ENCODE measurements at regions not wholly inside any gene's neighbourhood (a gene's known extent, or its start where the extent isn't known, plus 50 kb on each side); places are given as distances from the start of the nearest gene placed in this dataset.

DNA sequence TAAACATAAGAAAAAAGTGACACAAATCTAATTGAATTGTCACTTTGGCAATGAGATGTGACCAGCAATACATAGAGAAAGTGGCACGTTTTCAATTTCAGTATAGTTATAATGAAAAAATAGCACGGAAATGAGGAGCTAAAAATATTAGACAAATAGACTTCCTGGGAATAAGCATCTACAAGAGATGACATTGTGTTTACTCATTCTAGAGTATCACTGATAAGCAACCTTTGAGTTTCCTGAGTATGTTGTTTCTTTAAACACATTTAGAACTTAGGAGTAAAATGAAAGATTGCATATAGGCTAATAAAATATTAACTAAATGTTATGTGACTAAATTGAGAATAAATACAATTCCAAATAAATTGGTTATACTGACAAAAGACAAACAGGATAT lies 207.1 kb upstream of the SLITRK6 start:
- TF ChIP-seq CTCF (IDR thresholded peaks at IDR 0.05; ENCODE audit: low read depth, low read length, missing control alignments) = no peak
- in situ Hi-C loops (cut with HindIII; ENCODE audit: low sequenced_read_pairs) = no loop called here
- H3K4me3 ChIP-seq (ENCODE audit: low read depth, low read length) = no peak overlapping the region
- no peak for DNase-seq (ENCODE audit: low read depth)

DNA sequence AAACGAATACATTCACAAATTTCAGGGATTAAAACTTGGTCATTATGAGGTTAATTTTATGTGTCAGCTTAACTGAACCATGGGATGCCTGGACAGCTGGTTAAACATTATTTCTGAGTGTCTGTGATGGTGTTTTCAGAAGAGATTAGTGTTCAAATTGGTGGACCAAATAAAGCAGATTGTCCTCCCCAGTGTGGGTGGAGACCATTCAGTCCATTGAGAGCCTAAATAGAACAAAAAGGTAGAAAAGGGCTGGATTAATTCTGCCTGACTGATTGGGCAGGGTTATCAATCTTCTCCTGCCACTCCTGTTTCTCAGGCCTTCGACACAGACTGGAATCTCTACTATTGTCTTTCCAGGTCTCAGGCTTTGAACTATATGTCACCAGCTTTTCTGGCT lies 203.8 kb upstream of the SLITRK6 start:
- no peak for TF ChIP-seq CTCF (IDR thresholded peaks at IDR 0.05; ENCODE audit: low read depth, low read length, missing control alignments)
- no peak for DNase-seq (ENCODE audit: low read depth)
- no peak overlapping the region for H3K4me3 ChIP-seq (ENCODE audit: low read depth, low read length)
- in situ Hi-C loops (cut with HindIII; ENCODE audit: low sequenced_read_pairs) = no loop called here

DNA sequence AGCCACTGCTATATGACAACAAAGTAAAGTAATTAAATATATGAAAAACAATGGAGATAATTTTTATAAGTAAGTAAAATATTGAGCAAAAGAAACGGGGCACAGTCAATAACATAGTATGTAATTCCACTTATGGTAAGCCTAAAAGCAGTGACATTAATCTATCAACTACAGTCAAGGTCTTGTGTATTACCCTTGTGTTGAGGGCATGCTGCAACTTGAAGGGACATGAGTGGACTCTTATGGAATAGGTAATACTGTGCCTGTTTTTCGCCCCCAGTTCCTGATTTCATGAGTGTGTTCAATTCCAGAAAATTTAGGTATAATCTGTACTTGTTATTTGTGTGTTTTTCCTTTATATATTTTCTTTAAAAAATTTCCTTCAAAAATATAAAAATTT lies 201.3 kb upstream of the SLITRK6 start:
- TF ChIP-seq CTCF (IDR thresholded peaks at IDR 0.05; ENCODE audit: low read depth, low read length, missing control alignments) = no peak
- no peak for DNase-seq (ENCODE audit: low read depth)
- no peak overlapping the region for H3K4me3 ChIP-seq (ENCODE audit: low read depth, low read length)
- in situ Hi-C loops (cut with HindIII; ENCODE audit: low sequenced_read_pairs) = no loop called here

DNA sequence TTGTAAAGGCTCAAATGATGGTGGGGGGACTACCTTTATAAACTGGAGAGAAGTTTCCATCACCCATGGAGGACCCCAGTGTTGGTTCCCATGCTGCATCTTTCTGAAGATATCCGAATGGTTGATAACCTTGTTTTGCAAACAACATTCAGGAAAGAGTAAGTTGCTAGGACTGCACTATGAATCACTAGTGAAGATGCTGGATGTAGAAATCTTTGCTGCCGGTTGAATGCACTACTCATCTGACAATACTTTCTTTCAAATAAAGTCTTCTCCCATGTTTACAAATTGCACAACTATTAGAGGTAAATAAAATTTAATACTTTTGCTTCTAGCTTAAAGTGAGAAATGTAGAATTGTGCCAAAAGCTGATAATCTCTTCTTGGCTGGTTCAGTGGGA lies 198.4 kb upstream of the SLITRK6 start:
- no peak overlapping the region for H3K4me3 ChIP-seq (ENCODE audit: low read depth, low read length)
- in situ Hi-C loops (cut with HindIII; ENCODE audit: low sequenced_read_pairs) = loop anchor here (25.0 kb wide), 1 partner anchor 465 kb away; no protein-coding TSS in a partner anchor
- DNase-seq (ENCODE audit: low read depth) = no peak
- TF ChIP-seq CTCF (IDR thresholded peaks at IDR 0.05; ENCODE audit: low read depth, low read length, missing control alignments) = no peak

- in situ Hi-C loops (cut with HindIII; ENCODE audit: low sequenced_read_pairs) = loop anchor here (25.0 kb wide), 1 partner anchor 466 kb away; no protein-coding TSS in a partner anchor
- no peak for TF ChIP-seq CTCF (IDR thresholded peaks at IDR 0.05; ENCODE audit: low read depth, low read length, missing control alignments)
- H3K4me3 ChIP-seq (ENCODE audit: low read depth, low read length) = no peak overlapping the region
- no peak for DNase-seq (ENCODE audit: low read depth)
These were observed 196.7 kb upstream of the SLITRK6 start for GRCh38 chr13:85995788-85996418.

- no peak overlapping the region for H3K4me3 ChIP-seq (ENCODE audit: low read depth, low read length)
- in situ Hi-C loops (cut with HindIII; ENCODE audit: low sequenced_read_pairs) = loop anchor here (25.0 kb wide), 1 partner anchor 469 kb away; no protein-coding TSS in a partner anchor
- TF ChIP-seq CTCF (IDR thresholded peaks at IDR 0.05; ENCODE audit: low read depth, low read length, missing control alignments) = no peak
- DNase-seq (ENCODE audit: low read depth) = no peak
These were observed 194.3 kb upstream of the SLITRK6 start for GRCh38 chr13:85993567-85993966.

Data from astrocyte of the cerebellum (primary cell).